Prostate gland (tissue), 2 donors: ENCODE measurements at regions not wholly inside any gene's neighbourhood (a gene's known extent, or its start where the extent isn't known, plus 50 kb on each side); places are given as distances from the start of the nearest gene placed in this dataset.

ENCODE experiments used
- DNase-seq: peaks from one replicate; pipeline ENCODE4 v3.0.0-alpha.2; 2019; ENCODE audit warnings: low spot score
- H3K27ac ChIP-seq, 2 donors: fragments of 200-600 bp; sonication (generic); 2 replicates each; pipeline ENCODE4 v1.5.1; 2017 to 2019
- H3K27me3 ChIP-seq: fragments of 200-600 bp; sonication (generic); replicated peaks from 2 replicates; pipeline ENCODE4 v1.5.1; 2019; ENCODE audit not compliant: insufficient read depth
- H3K36me3 ChIP-seq, 2 donors: fragments of 200-600 bp; sonication (generic); 1 replicate in 1 of 2; 2 replicates in 1 of 2; pipeline versions ENCODE4 v1.5.1 to v1.8.1; 2017 to 2019
- H3K4me1 ChIP-seq: fragments of 200-600 bp; sonication (generic); replicated peaks from 2 replicates; pipeline ENCODE4 v1.5.1; 2019
- H3K4me3 ChIP-seq, 2 donors: fragments of 200-600 bp; sonication (generic); 2 replicates each; pipeline ENCODE4 v1.5.1; 2017 to 2019
- H3K9me3 ChIP-seq: fragments of 200-600 bp; sonication (generic); 2 replicates; pipeline ENCODE4 v1.5.1; 2017
- CTCF ChIP-seq, 4 experiments: fragments of 200-600 bp in 2 of 4; fragments of 450-650 bp in 2 of 4; sonication (generic) in 2 of 4; IDR thresholded peaks; 1 replicate in 3 of 4; 2 replicates in 1 of 4; pipeline ENCODE4 v1.5.1; 2016 to 2019; ENCODE audit warnings: antibody characterized with exemption in 4 of 4, mild to moderate bottlenecking in 2 of 4, moderate library complexity in 2 of 4
- POLR2A ChIP-seq: fragments of 450-650 bp; IDR thresholded peaks from one replicate; pipeline ENCODE4 v1.6.1; 2016; ENCODE audit warnings: antibody characterized with exemption, mild to moderate bottlenecking
- POLR2AphosphoS5 ChIP-seq: sonication (generic); formaldehyde crosslinking; IDR thresholded peaks from one replicate; pipeline ENCODE4 v1.6.1; 2017; ENCODE audit warnings: antibody characterized with exemption
- WGBS: methylation state at CpG from one replicate; pipeline ENCODE4 v1.1.5; 2018; 5-methylcytosine and 5-hydroxymethylcytosine counted together
- intact Hi-C: fragments of 100-400 bp; cut with DNase I; formaldehyde crosslinking; loops from one replicate; pipeline ENCODE4 v1.14.2; 2022

DNA sequence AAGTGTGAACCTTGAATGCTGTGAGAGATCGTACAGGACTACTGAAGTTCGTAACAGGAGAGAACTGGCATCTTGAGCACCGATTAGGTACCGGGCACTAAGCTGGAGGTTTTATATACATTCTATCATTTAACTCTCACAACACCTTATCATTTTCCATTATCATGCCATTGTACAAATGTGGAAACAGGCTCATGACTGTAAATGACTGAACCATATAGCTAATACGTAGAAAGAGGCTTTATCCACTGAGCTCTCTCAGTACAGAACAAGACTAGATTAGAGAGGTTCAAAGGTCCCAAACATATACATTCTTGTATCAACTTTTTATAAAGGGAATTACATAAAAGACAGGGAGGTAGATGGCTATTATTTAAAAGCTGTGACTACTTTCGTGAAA is 130.6 kb downstream of the CEP57L1 start:
- intact Hi-C loops = no loop called here
- H3K4me1 ChIP-seq = no peaks in the 10 kb centered on the region
- no peak overlapping the region for H3K27ac ChIP-seq
- H3K4me3 ChIP-seq = no peak overlapping the region
- no peaks in the 10 kb centered on the region for H3K9me3 ChIP-seq
- TF ChIP-seq POLR2A (no peak), CTCF (IDR thresholded peaks at IDR 0.05) (no peak), POLR2AphosphoS5 (no peak)
- no peaks in the 10 kb centered on the region for H3K27me3 ChIP-seq
- no peak for DNase-seq
- H3K36me3 ChIP-seq = no peaks in the 10 kb centered on the region
- 92% methylated on average over 6 of the region's 6 CpGs for WGBS

GRCh38 chr6:109224994-109225393 is 129.7 kb downstream of the CEP57L1 start:
- Histone ChIP-seq H3K27ac (no peak overlapping the region), H3K36me3 (no peaks in the 10 kb centered on the region), H3K27me3 (no peaks in the 10 kb centered on the region), H3K4me3 (no peak overlapping the region), H3K9me3 (no peaks in the 10 kb centered on the region), H3K4me1 (no peaks in the 10 kb centered on the region)
- DNase-seq = no peak
- 64% methylated on average over 1 of the region's 1 CpG for WGBS
- no peak for TF ChIP-seq CTCF (IDR thresholded peaks at IDR 0.05)
- intact Hi-C loops = no loop called here

DNA sequence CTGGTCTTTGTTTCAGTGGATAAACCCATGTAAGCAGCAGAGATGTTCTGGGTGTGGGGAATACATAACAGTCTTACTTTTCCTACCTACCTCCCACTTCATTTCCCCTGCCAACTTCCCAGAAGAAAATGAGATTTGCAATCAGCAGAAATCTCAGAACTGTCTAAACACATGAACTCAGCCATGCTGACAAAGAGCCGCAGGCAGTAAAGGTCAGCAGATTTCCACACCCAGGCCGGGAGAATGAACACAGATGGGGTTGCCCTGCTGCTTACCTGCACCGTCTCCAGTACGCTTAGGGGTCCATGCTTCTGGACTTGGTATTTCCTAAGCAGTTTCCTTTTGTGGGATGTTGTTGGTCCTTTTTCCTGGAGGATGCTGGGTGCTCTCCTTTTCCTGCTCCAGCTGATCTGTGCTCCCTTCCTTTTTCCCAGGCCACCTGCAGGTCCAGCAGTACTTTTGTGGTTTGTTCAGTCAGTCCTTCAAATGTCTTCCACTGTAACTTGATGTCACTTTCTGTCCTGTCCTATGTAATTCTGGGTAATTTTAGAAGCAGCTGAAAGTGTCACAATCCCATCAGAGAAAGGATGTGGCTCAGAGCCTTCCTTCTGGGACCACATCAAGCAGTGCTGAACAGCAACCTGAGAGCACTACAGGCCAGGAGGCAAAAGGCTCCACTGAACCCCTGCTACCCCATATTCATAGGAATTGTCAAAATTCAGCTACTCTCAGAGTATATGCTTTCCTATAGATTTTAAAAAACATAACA is 129.0 kb downstream of the CEP57L1 start:
- intact Hi-C loops = no loop called here
- Histone ChIP-seq H3K4me1 (no peaks in the 10 kb centered on the region), H3K27ac (no peak overlapping the region), H3K36me3 (no peaks in the 10 kb centered on the region), H3K27me3 (no peaks in the 10 kb centered on the region), H3K9me3 (no peaks in the 10 kb centered on the region), H3K4me3 (no peak overlapping the region)
- DNase-seq = no peak
- WGBS = 67% methylated on average over 4 of the region's 4 CpGs
- no peak for TF ChIP-seq CTCF (IDR thresholded peaks at IDR 0.05)

GRCh38 chr6:109222848-109223247 is 127.5 kb downstream of the CEP57L1 start:
- Histone ChIP-seq H3K36me3 (no peaks in the 10 kb centered on the region), H3K27me3 (no peaks in the 10 kb centered on the region), H3K4me1 (no peaks in the 10 kb centered on the region), H3K9me3 (no peaks in the 10 kb centered on the region), H3K4me3 (no peak overlapping the region), H3K27ac (no peak overlapping the region)
- DNase-seq = no peak
- WGBS = 88% methylated on average over 3 of the region's 3 CpGs
- intact Hi-C loops = no loop called here
- no peak for TF ChIP-seq POLR2AphosphoS5
- no peak for TF ChIP-seq POLR2A
- TF ChIP-seq CTCF (IDR thresholded peaks at IDR 0.05) = no peak

DNA sequence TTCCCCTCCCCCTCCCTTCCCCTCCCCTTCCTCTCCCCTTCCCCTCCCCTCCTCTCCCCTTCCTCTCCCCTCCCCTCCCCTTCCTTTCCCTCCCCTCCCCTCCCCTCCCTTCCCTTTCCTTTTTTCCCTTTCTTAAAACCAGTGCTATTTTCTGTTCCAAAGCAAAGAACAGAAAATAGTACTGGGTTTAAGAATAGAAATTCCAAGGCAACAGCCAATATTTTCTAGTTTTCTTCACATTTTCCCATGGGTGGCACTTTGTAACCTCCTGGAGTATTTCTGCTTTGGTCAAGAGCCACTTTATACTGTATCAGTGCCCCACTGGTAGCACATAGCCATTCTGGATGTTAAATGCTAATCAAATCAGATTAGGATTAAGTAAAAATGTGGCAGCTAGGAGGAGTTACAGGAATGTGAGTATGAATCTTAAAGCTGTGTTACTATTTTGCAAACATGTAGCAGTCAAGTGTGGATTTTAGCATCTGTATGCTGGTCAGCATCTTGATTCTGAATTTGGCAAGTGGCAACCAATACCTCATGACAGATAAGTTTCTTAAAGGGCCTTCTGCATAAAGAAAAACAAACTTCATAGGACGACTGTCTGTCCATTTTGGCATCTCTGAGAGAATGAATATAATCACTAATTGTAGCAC is 126.4 kb downstream of the CEP57L1 start:
- DNase-seq = no peak
- Histone ChIP-seq H3K4me3 (no peak overlapping the region), H3K27ac (no peak overlapping the region), H3K9me3 (no peaks in the 10 kb centered on the region), H3K36me3 (no peaks in the 10 kb centered on the region), H3K27me3 (no peaks in the 10 kb centered on the region), H3K4me1 (no peaks in the 10 kb centered on the region)
- TF ChIP-seq POLR2A (no peak), POLR2AphosphoS5 (no peak), CTCF (IDR thresholded peaks at IDR 0.05) (no peak)
- 79% methylated on average over 1 of the region's 1 CpG for WGBS
- intact Hi-C loops = no loop called here
